Upper lobe of left lung (tissue), 6 donors: ENCODE measurements at regions not wholly inside any gene's neighbourhood (a gene's known extent, or its start where the extent isn't known, plus 50 kb on each side); places are given as distances from the start of the nearest gene placed in this dataset.
"Not testable (repeated sequence)": the region's sequence is repeated elsewhere in the genome, so short reads cannot be mapped to it uniquely, and the experiment has no call there.

Experiments
- ATAC-seq, 2 donors: fragments of 200-7000 bp; cut with Tn5 transposase; one replicate each; pipeline ENCODE4 v1.9.1; 2022; ENCODE audit warnings: mild to moderate bottlenecking in 2 of 2, moderate library complexity in 2 of 2; ENCODE audit not compliant: low FRiP score in 2 of 2
- DNase-seq, 2 donors: peaks; one replicate each; pipeline ENCODE4 v3.0.0-alpha.2; 2019 to 2020
- H3K27ac ChIP-seq, 4 donors: fragments of 200-600 bp; sonication (generic); one replicate each; pipeline ENCODE4 v1.5.1; 2016 to 2019
- H3K27me3 ChIP-seq, 4 donors: fragments of 200-600 bp; sonication (generic); one replicate each; pipeline ENCODE4 v1.5.1; 2017 to 2019
- H3K36me3 ChIP-seq, 4 donors: fragments of 200-600 bp; sonication (generic); one replicate each; pipeline ENCODE4 v1.5.1; 2016 to 2019
- H3K4me1 ChIP-seq, 4 donors: fragments of 200-600 bp; sonication (generic); one replicate each; pipeline ENCODE4 v1.5.1; 2018 to 2019
- H3K4me3 ChIP-seq, 4 donors: fragments of 200-600 bp; sonication (generic); one replicate each; pipeline ENCODE4 v1.5.1; 2017 to 2019; ENCODE audit warnings: mild to moderate bottlenecking in 2 of 4, moderate library complexity in 1 of 4
- H3K9me3 ChIP-seq, 4 donors: fragments of 200-600 bp; sonication (generic); one replicate each; pipeline ENCODE4 v1.5.1; 2018 to 2019
- EP300 ChIP-seq, 4 donors: sonication (generic); formaldehyde crosslinking; IDR thresholded peaks; one replicate each; pipeline ENCODE4 v1.5.1; 2017; ENCODE audit warnings: antibody characterized with exemption in 4 of 4, control low read depth in 2 of 4
- POLR2A ChIP-seq, 4 donors: fragments of 450-650 bp; IDR thresholded peaks; one replicate each; pipeline ENCODE4 v1.5.1; 2016 to 2017; ENCODE audit warnings: antibody characterized with exemption in 4 of 4, mild to moderate bottlenecking in 2 of 4
- POLR2AphosphoS5 ChIP-seq, 2 donors: sonication (generic); formaldehyde crosslinking; IDR thresholded peaks; one replicate each; pipeline ENCODE4 v1.5.1; 2017; ENCODE audit warnings: antibody characterized with exemption in 2 of 2
- WGBS, 2 donors: methylation state at CpG; one replicate each; pipeline ENCODE4 v1.1.5; 2017 to 2018; 5-methylcytosine and 5-hydroxymethylcytosine counted together
- TF ChIP-seq, protein P1 (sequence below), 6 experiments: fragments of 450-650 bp in 4 of 6; fragments of 200-600 bp in 2 of 6; sonication (generic) in 2 of 6; IDR thresholded peaks; one replicate each; pipeline ENCODE4 v1.5.1; 2016 to 2019; ENCODE audit warnings: antibody characterized with exemption in 6 of 6
- donor health status: DM: no; HTN: no; CAD: no; lungs with moderate emphysema.
- donor health status: DM: no; HTN: yes; CAD: no; lungs with severe emphysema.

DNA sequence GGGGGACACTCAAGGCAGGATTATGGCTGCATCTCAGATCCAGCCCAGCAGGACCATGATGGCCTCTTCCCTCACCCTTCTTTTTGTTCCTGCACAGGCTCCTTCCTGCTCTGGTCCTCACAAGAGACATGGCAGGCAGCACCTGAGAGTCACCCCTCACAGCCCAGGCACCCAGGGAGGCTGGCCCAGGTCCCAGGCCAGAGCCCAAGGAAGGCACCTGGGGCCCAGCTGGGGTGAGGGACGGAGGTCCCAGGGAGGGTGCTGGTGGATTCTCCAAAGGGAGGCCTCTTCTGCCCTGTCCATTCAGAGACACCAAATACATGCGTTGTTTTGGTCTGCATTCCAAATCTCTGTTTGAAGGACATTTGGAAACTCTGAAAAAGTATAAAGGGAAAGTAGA lies 285.4 kb upstream of the HS6ST1 start:
- H3K4me1 ChIP-seq: peaks cover 0 to 4% (median 0%) of the 10 kb centered on the region in 4 donors
- no peak overlapping the region for H3K27ac ChIP-seq
- no peaks in the 10 kb centered on the region for H3K27me3 ChIP-seq
- 90 to 96% methylated on average over 2 of the region's 2 CpGs for WGBS, 2 donors
- ATAC-seq (no peak), DNase-seq (peak in 1 of 2 donors; percentile 8)
- TF ChIP-seq EP300 (IDR thresholded peaks at IDR 0.05) (no peak), POLR2A (IDR thresholded peaks at IDR 0.05) (no peak), POLR2AphosphoS5 (IDR thresholded peaks at IDR 0.05) (no peak)
- TF ChIP-seq, protein P1, sequence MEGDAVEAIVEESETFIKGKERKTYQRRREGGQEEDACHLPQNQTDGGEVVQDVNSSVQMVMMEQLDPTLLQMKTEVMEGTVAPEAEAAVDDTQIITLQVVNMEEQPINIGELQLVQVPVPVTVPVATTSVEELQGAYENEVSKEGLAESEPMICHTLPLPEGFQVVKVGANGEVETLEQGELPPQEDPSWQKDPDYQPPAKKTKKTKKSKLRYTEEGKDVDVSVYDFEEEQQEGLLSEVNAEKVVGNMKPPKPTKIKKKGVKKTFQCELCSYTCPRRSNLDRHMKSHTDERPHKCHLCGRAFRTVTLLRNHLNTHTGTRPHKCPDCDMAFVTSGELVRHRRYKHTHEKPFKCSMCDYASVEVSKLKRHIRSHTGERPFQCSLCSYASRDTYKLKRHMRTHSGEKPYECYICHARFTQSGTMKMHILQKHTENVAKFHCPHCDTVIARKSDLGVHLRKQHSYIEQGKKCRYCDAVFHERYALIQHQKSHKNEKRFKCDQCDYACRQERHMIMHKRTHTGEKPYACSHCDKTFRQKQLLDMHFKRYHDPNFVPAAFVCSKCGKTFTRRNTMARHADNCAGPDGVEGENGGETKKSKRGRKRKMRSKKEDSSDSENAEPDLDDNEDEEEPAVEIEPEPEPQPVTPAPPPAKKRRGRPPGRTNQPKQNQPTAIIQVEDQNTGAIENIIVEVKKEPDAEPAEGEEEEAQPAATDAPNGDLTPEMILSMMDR (IDR thresholded peaks at IDR 0.05): no peak
- no peak overlapping the region for H3K4me3 ChIP-seq
- H3K9me3 ChIP-seq: no peaks in the 10 kb centered on the region
- H3K36me3 ChIP-seq: no peaks in the 10 kb centered on the region

DNA sequence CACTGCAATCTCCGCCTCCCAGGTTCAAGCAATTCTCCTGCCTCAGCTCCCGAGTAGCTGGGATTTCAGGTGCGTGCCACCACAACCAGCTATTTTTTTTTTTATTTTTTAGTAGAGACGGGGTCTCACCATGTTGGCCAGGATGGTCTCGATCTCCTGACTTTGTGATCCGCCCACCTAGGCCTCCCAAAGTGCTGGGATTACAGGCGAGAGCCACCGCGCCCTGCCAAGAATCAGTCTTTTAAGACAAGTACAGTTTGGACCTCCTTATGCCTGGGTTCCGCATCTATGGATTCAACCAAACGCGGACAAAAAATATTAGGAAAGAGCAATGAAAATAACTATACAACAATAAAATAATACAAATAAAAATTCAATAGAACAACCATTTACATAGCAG lies 285.9 kb upstream of the HS6ST1 start:
- H3K4me1 ChIP-seq, H3K9me3 ChIP-seq, H3K4me3 ChIP-seq, H3K27me3 ChIP-seq, H3K36me3 ChIP-seq, ATAC-seq, H3K27ac ChIP-seq: not testable (repeated sequence)
- WGBS, 2 donors: 86 to 95% methylated on average over 12 of the region's 12 CpGs
- DNase-seq: peak in 1 of 2 donors; percentile 2

DNA sequence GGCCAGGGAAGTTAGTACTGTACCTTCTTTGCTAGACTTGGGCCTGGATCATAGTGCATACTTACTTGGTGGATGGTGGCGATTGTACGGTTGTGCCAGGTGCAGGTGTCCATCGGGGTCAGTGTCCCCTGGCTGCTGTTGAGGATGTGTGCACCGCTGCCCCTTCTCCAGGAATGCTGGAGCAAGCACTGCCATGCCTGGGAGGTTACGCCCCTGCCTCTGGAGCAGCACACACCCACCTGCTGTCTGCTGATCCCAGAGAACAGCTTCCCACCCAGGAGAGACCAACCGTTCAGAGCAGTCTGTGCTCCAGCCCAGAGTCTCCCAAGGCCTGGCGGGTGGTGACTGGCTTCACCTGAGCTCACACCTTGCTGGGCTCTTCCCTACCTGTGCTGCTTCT lies 286.8 kb upstream of the HS6ST1 start:
- TF ChIP-seq POLR2A (IDR thresholded peaks at IDR 0.05) (no peak), POLR2AphosphoS5 (IDR thresholded peaks at IDR 0.05) (no peak), EP300 (IDR thresholded peaks at IDR 0.05) (no peak)
- TF ChIP-seq, protein P1 (IDR thresholded peaks at IDR 0.05): no peak
- Histone ChIP-seq H3K36me3 (no peaks in the 10 kb centered on the region), H3K27me3 (no peaks in the 10 kb centered on the region), H3K27ac (no peak overlapping the region), H3K4me1 (peaks cover 0 to 4% (median 0%) of the 10 kb centered on the region in 4 donors), H3K4me3 (no peak overlapping the region), H3K9me3 (no peaks in the 10 kb centered on the region)
- ATAC-seq (no peak), DNase-seq (peak in 1 of 2 donors; percentile 13)
- WGBS, 2 donors: 90 to 93% methylated on average over 3 to 7 of the region's 7 CpGs

DNA sequence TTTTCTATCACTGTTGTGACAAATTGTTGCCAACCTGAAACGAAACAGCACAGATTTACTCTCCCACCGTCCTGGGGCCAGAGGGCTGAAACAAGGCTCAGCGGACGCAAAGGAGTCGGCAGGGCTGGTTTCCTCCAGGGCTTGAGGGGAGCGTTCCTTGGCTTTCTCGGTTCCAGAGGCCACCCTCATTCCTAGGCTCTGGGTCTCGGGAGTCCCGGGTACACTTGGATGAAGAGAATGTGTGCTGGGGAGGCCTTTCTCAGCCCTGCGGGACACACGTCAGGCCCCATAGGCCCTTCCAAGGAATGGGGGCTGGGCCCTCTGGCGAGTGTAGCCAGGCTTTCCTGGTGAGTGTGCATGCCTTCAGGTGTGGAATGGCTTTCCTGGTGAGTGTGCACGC lies 287.3 kb upstream of the HS6ST1 start:
- no peak for TF ChIP-seq POLR2AphosphoS5 (IDR thresholded peaks at IDR 0.05)
- no peak for TF ChIP-seq POLR2A (IDR thresholded peaks at IDR 0.05)
- TF ChIP-seq EP300 (IDR thresholded peaks at IDR 0.05): no peak
- TF ChIP-seq, protein P1 (IDR thresholded peaks at IDR 0.05): no peak
- H3K27me3 ChIP-seq: no peaks in the 10 kb centered on the region
- H3K36me3 ChIP-seq: no peaks in the 10 kb centered on the region
- WGBS, 2 donors: 90 to 94% methylated on average over 12 to 13 of the region's 13 CpGs
- ATAC-seq: no peak
- no peak overlapping the region for H3K27ac ChIP-seq
- DNase-seq: no peak
- peaks cover 0 to 4% (median 0%) of the 10 kb centered on the region in 4 donors for H3K4me1 ChIP-seq
- no peaks in the 10 kb centered on the region for H3K9me3 ChIP-seq
- H3K4me3 ChIP-seq: no peak overlapping the region

DNA sequence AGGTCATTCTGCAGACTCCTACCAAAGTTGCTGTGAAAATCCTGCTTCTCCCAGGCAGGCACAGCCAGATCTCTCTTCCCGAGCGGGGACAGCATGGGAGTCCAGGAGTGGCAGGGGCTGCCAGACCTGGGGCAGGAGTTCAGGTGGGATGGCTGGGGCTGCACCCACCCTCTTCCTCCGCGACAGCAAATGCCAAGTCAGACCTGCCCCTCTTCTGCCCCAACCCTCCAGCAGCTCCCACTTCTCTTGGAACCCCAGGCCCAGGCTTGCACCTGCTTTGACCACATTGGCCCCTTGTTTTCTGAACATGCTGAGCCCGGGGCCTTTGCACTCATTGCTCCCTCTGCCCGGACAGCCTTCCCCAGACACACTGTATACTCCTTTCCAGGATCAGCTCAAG lies 288.2 kb upstream of the HS6ST1 start:
- Histone ChIP-seq H3K27me3 (no peaks in the 10 kb centered on the region), H3K27ac (no peak overlapping the region), H3K4me3 (no peak overlapping the region), H3K9me3 (no peaks in the 10 kb centered on the region), H3K4me1 (peaks cover 0 to 4% (median 0%) of the 10 kb centered on the region in 4 donors), H3K36me3 (no peaks in the 10 kb centered on the region)
- DNase-seq: peak in 1 of 2 donors; percentile 14
- TF ChIP-seq, protein P1 (IDR thresholded peaks at IDR 0.05): no peak
- TF ChIP-seq POLR2AphosphoS5 (IDR thresholded peaks at IDR 0.05): no peak
- TF ChIP-seq EP300 (IDR thresholded peaks at IDR 0.05): no peak
- TF ChIP-seq POLR2A (IDR thresholded peaks at IDR 0.05): no peak
- 87 to 88% methylated on average over 4 of the region's 6 CpGs for WGBS, 2 donors
- no peak for ATAC-seq
